Astrocyte of the spinal cord (primary cell): ENCODE measurements at regions not wholly inside any gene's neighbourhood (a gene's known extent, or its start where the extent isn't known, plus 50 kb on each side); places are given as distances from the start of the nearest gene placed in this dataset.

Experiments
- DNase-seq: peaks from one replicate; pipeline ENCODE4 v3.0.0; 2011; ENCODE audit warnings: low read depth, low spot score
- H3K4me3 ChIP-seq: 2 replicates; pipeline ENCODE4 v1.5.1; 2011; ENCODE audit warnings: low read depth, mild to moderate bottlenecking, low read length, moderate library complexity
- CTCF ChIP-seq: IDR thresholded peaks from 2 replicates; pipeline ENCODE4 v1.5.1; 2012; ENCODE audit warnings: low read depth, mild to moderate bottlenecking, low read length, inconsistent platforms
- in situ Hi-C: cut with HindIII; loops from 2 replicates; pipeline ENCODE4 v1.10.0; 2017; ENCODE audit warnings: low sequenced_read_pairs

- TF ChIP-seq CTCF: no peak
- no peak overlapping the region for H3K4me3 ChIP-seq
- in situ Hi-C loops: no loop called here
- DNase-seq: no peak
Observed at GRCh38 chr11:115067471-115067870, 389.1 kb downstream of the NXPE2 start.

GRCh38 chr11:115067900-115068530 is 389.7 kb downstream of the NXPE2 start:
- TF ChIP-seq CTCF: no peak
- in situ Hi-C loops: no loop called here
- no peak for DNase-seq
- H3K4me3 ChIP-seq: no peak overlapping the region

- H3K4me3 ChIP-seq: no peak overlapping the region
- in situ Hi-C loops: no loop called here
- DNase-seq: no peak
- no peak for TF ChIP-seq CTCF
Observed at GRCh38 chr11:115069599-115069998, 391.3 kb downstream of the NXPE2 start.

- DNase-seq: no peak
- H3K4me3 ChIP-seq: no peak overlapping the region
- in situ Hi-C loops: no loop called here
- no peak for TF ChIP-seq CTCF
Observed at GRCh38 chr11:115075356-115075755, 397.0 kb downstream of the NXPE2 start.

- TF ChIP-seq CTCF: no peak
- in situ Hi-C loops: no loop called here
- no peak for DNase-seq
- no peak overlapping the region for H3K4me3 ChIP-seq
Observed at GRCh38 chr11:115077740-115078139, 399.4 kb downstream of the NXPE2 start.

- DNase-seq: no peak
- in situ Hi-C loops: no loop called here
- no peak for TF ChIP-seq CTCF
- H3K4me3 ChIP-seq: no peak overlapping the region
Observed at GRCh38 chr11:115078461-115079438, 400.4 kb downstream of the NXPE2 start.
